ENCODE measurements at regions not wholly inside any gene's neighbourhood (a gene's known extent, or its start where the extent isn't known, plus 50 kb on each side); places are given as distances from the start of the nearest gene placed in this dataset.
"Not testable (repeated sequence)": the region's sequence is repeated elsewhere in the genome, so short reads cannot be mapped to it uniquely, and the experiment has no call there.

DNA sequence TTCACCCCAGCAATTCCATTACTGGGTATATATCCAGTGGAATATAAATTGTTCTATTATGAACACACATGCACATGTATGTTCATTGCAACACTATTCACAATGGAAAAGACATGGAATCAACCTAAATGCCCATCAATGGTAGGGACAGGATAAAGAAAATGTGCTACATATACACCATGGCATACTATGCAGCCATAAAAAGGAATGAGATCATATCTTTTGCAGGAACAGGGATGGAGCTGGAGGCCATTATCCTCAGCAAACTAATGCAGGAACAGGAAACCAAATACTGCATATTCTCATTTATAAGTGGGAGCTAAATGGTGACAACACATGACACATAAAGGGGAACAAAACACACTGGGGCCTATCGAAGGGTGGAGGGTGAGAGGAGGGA lies 112.6 kb upstream of the IVNS1ABP start:
- H3K36me3 ChIP-seq (replicated peaks in 1 of 2; ENCODE audit: control insufficient read depth in 1 of 2, insufficient read depth in 2 of 2, low read length in 2 of 2); H3K27me3 ChIP-seq (ENCODE audit: control insufficient read depth in 1 of 2, insufficient read depth in 2 of 2, low read length in 2 of 2); H4K20me1 ChIP-seq (ENCODE audit: insufficient read depth, low read length); BruUV-seq (replicated peaks); H3K4me1 ChIP-seq (ENCODE audit: insufficient read depth, low read length); DNase-seq (ENCODE audit: low spot score); POLR2A ChIA-PET; H3K9ac ChIP-seq (ENCODE audit: insufficient read depth, low read depth, low read length); CTCF ChIA-PET (ENCODE audit: low intra/inter-chr PET ratio, low total read pairs); H3K4me3 ChIP-seq (replicated peaks in 1 of 3; ENCODE audit: insufficient read depth in 1 of 3, low read depth in 2 of 3, low read length in 3 of 3); H3K4me2 ChIP-seq (ENCODE audit: low read depth, low read length); ATAC-seq; intact Hi-C loops (cut with micrococcal nuclease; ENCODE audit: unreplicated experiment); H3K79me2 ChIP-seq (ENCODE audit: insufficient read depth, low read length); H3K27ac ChIP-seq (ENCODE audit: extremely low read length, insufficient read depth, low read length); H2AFZ ChIP-seq (ENCODE audit: low read length); FAIRE-seq; in situ Hi-C loops (cut with HindIII; ENCODE audit: extremely low pct_ligation_motif_present, low pct_unique_long_range_greater_than_20kb); H3K9me3 ChIP-seq (ENCODE audit: low read length): not testable (repeated sequence)
- WGBS (ENCODE audit: low lambda C conversion rate): 11% methylated on average over 1 of the region's 1 CpG

DNA sequence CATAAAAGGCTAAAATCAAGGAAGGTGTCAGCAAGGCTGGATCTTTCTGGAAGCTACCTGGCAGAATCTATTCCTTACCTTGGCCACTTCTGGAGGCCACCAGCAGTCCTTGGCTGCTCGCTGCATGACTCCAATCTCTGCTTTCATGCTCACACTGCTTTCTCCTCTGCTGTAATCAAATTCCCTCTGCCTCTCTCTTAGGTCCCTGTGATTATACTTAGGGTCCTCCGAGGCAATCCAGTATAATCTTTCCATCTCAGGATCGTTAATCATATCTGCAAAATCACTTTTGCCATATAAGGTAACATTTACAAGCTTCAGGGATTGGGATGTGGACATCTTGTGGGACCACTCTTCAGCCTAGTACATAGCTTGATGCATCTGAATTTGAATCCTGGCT lies 110.7 kb upstream of the IVNS1ABP start:
- no peaks in the 10 kb centered on the region for H3K9me3 ChIP-seq (ENCODE audit: low read length)
- H4K20me1 ChIP-seq (ENCODE audit: insufficient read depth, low read length): no peaks in the 10 kb centered on the region
- WGBS (ENCODE audit: low lambda C conversion rate): 0% methylated on average over 3 of the region's 3 CpGs
- ATAC-seq (no peak), FAIRE-seq (no peak), DNase-seq (ENCODE audit: low spot score) (no peak)
- intact Hi-C loops (cut with micrococcal nuclease; ENCODE audit: unreplicated experiment) (no loop called here), in situ Hi-C loops (cut with HindIII; ENCODE audit: extremely low pct_ligation_motif_present, low pct_unique_long_range_greater_than_20kb) (no loop called here)
- TF ChIP-seq SOX6 (IDR thresholded peaks at IDR 0.05) (no peak), SOX6 (CRISPR knock-in tag; IDR thresholded peaks at IDR 0.05) (no peak), NRL (CRISPR knock-in tag; IDR thresholded peaks at IDR 0.05; ENCODE audit: borderline replicate concordance) (no peak), ZNF672 (CRISPR knock-in tag; IDR thresholded peaks at IDR 0.05) (no peak), ZBTB20 (CRISPR knock-in tag; IDR thresholded peaks at IDR 0.05; ENCODE audit: borderline replicate concordance, low read depth) (no peak), NR2F2 (IDR thresholded peaks at IDR 0.05; ENCODE audit: borderline replicate concordance, low read depth) (no peak), TSC22D2 (CRISPR knock-in tag; IDR thresholded peaks at IDR 0.05; ENCODE audit: borderline replicate concordance) (no peak), ONECUT2 (CRISPR knock-in tag; IDR thresholded peaks at IDR 0.05) (no peak), ZNF607 (CRISPR knock-in tag; IDR thresholded peaks at IDR 0.05; ENCODE audit: borderline replicate concordance) (no peak), ZNF260 (CRISPR knock-in tag; IDR thresholded peaks at IDR 0.05; ENCODE audit: borderline replicate concordance, low read depth) (no peak), GATA4 (IDR thresholded peaks at IDR 0.05; ENCODE audit: borderline replicate concordance, low read depth) (no peak), ZNF335 (CRISPR knock-in tag; IDR thresholded peaks at IDR 0.05) (no peak), ZNF720 (CRISPR knock-in tag; IDR thresholded peaks at IDR 0.05) (no peak)
- TF ChIP-seq, protein P1, sequence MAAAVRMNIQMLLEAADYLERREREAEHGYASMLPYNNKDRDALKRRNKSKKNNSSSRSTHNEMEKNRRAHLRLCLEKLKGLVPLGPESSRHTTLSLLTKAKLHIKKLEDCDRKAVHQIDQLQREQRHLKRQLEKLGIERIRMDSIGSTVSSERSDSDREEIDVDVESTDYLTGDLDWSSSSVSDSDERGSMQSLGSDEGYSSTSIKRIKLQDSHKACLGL (CRISPR knock-in tag; IDR thresholded peaks at IDR 0.05): no peak
- H3K9ac ChIP-seq (ENCODE audit: insufficient read depth, low read depth, low read length): no peak overlapping the region
- H2AFZ ChIP-seq (ENCODE audit: low read length): no peak overlapping the region
- ChIA-PET POLR2A (no interaction called here), CTCF (ENCODE audit: low intra/inter-chr PET ratio, low total read pairs) (no interaction called here)
- H3K4me3 ChIP-seq (replicated peaks in 1 of 3; ENCODE audit: insufficient read depth in 1 of 3, low read depth in 2 of 3, low read length in 3 of 3): no peak overlapping the region
- no TSS peak for BruUV-seq (replicated peaks)
- no peaks in the 10 kb centered on the region for H3K79me2 ChIP-seq (ENCODE audit: insufficient read depth, low read length)
- H3K4me2 ChIP-seq (ENCODE audit: low read depth, low read length): no peak overlapping the region
- H3K36me3 ChIP-seq (replicated peaks in 1 of 2; ENCODE audit: control insufficient read depth in 1 of 2, insufficient read depth in 2 of 2, low read length in 2 of 2): no peaks in the 10 kb centered on the region
- H3K4me1 ChIP-seq (ENCODE audit: insufficient read depth, low read length): no peaks in the 10 kb centered on the region
- H3K27ac ChIP-seq (ENCODE audit: extremely low read length, insufficient read depth, low read length): no peak overlapping the region
- H3K27me3 ChIP-seq (ENCODE audit: control insufficient read depth in 1 of 2, insufficient read depth in 2 of 2, low read length in 2 of 2): 0 out of 5 replicates have a peak, but pooled peaks cover 1 to 6% of the 10 kb centered on the region in 2 experiments
